ENCODE measurements at regions not wholly inside any gene's neighbourhood (a gene's known extent, or its start where the extent isn't known, plus 50 kb on each side); places are given as distances from the start of the nearest gene placed in this dataset.

DNA sequence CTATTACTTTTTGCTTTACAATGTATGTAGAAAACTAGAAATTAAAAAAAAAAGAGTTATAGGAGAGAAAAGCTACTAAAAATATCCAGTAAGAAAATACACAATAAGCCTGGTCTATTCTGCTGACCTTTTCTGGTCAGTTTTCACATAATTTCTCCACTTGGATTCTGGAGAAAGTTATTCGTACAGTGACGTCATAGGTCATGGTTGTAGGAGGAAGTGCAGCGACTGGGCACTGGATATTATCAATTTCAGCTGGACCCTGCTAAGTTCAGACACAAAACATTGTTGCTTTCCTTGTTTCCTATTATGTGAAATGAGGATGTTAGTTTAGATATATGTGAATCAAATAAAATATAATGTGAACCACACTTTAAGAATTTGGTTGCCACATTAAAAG lies 201.2 kb downstream of the MTRR start:
- no peak overlapping the region for H3K4me3 ChIP-seq (ENCODE audit: control insufficient read depth, low read depth, low read length)
- DNase-seq (ENCODE audit: low read depth): no peak
- TF ChIP-seq, protein P1, sequence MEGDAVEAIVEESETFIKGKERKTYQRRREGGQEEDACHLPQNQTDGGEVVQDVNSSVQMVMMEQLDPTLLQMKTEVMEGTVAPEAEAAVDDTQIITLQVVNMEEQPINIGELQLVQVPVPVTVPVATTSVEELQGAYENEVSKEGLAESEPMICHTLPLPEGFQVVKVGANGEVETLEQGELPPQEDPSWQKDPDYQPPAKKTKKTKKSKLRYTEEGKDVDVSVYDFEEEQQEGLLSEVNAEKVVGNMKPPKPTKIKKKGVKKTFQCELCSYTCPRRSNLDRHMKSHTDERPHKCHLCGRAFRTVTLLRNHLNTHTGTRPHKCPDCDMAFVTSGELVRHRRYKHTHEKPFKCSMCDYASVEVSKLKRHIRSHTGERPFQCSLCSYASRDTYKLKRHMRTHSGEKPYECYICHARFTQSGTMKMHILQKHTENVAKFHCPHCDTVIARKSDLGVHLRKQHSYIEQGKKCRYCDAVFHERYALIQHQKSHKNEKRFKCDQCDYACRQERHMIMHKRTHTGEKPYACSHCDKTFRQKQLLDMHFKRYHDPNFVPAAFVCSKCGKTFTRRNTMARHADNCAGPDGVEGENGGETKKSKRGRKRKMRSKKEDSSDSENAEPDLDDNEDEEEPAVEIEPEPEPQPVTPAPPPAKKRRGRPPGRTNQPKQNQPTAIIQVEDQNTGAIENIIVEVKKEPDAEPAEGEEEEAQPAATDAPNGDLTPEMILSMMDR (conservative IDR thresholded peaks at IDR 0.05; ENCODE audit: control insufficient read depth, insufficient read depth, low read depth, low read length): no peak

DNA sequence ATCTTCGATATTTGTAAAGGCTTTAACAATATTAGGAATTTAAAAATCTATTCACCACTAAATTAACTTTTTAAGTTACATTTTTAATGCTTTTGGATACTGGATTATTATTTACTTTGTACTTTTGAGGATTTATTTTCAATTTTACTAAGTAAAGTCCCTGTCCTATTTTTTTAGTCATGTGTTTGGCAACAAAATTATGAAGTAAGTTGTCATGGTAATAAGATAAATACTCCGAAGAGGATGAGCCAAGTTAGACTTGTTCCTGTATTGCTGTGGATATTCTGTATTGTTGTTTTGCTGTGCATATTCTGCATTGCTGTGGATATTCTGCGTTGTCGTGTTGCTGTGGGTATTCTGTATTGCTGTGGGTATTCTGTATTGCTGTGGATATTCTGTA lies 210.1 kb downstream of the MTRR start:
- DNase-seq (ENCODE audit: low read depth): no peak
- H3K4me3 ChIP-seq (ENCODE audit: control insufficient read depth, low read depth, low read length): no peak overlapping the region
- TF ChIP-seq, protein P1 (conservative IDR thresholded peaks at IDR 0.05; ENCODE audit: control insufficient read depth, insufficient read depth, low read depth, low read length): no peak

DNA sequence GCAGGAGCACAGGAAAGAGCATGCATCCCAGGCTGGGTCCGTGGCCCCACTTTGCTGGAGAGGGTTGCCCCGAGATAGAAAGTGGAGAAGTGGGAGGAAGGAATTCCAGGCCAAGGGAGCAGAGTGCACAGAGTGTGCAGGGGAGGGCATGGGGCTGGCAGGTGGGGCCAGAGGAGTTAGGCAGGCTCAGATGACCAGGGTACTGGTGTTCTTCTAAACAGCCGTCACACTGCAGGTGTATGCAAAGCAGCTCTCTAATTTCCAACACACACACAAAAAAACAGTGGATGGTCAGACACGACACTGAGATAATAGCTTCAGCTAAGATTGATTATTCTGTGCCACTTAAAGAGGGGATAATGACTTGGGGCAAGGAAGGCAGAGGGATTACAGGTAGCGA lies 212.2 kb downstream of the MTRR start:
- no peak overlapping the region for H3K4me3 ChIP-seq (ENCODE audit: control insufficient read depth, low read depth, low read length)
- TF ChIP-seq, protein P1 (conservative IDR thresholded peaks at IDR 0.05; ENCODE audit: control insufficient read depth, insufficient read depth, low read depth, low read length): no peak
- DNase-seq (ENCODE audit: low read depth): no peak

DNA sequence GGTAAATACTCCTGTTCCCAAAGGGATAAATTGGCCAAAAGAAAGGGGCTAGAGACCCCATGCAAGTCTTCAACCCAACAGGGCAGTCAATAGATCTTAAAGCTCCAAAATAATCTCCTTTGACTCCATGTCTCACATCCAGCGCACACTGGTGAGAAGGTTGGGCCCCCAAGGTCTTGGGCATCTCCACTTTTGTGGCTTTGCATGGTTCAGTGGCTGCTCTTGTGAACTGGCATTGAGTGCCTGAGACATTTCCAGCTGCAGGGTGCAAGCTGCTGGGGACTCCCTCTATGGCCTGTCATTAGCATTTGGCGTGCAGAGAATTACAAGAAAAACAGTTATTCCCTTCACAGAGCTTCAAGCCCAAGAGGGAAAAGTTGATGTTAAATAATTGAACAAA lies 224.7 kb downstream of the MTRR start:
- DNase-seq (ENCODE audit: low read depth): no peak
- no peak overlapping the region for H3K4me3 ChIP-seq (ENCODE audit: control insufficient read depth, low read depth, low read length)
- TF ChIP-seq, protein P1 (conservative IDR thresholded peaks at IDR 0.05; ENCODE audit: control insufficient read depth, insufficient read depth, low read depth, low read length): no peak

DNA sequence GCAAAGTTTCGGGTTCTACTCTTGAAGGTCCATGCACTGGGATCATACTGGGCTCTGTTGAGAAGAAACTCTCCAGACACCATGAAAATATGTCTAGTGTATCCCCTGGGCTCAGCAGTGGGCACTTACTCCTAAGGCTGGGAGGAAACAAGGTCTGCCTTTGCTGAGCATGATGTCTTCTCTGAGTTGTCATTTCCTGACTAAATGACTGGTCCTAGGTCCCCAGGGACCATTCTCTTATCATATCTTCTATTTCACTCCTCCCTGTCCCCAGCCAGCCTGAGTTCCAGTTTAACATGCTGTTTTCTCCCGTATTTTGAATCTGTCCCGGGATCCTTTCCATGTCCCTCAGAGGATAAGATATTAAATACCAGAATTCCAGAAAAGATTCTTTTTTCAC lies 225.4 kb downstream of the MTRR start:
- no peak overlapping the region for H3K4me3 ChIP-seq (ENCODE audit: control insufficient read depth, low read depth, low read length)
- DNase-seq (ENCODE audit: low read depth): no peak
- TF ChIP-seq, protein P1 (conservative IDR thresholded peaks at IDR 0.05; ENCODE audit: control insufficient read depth, insufficient read depth, low read depth, low read length): no peak

DNA sequence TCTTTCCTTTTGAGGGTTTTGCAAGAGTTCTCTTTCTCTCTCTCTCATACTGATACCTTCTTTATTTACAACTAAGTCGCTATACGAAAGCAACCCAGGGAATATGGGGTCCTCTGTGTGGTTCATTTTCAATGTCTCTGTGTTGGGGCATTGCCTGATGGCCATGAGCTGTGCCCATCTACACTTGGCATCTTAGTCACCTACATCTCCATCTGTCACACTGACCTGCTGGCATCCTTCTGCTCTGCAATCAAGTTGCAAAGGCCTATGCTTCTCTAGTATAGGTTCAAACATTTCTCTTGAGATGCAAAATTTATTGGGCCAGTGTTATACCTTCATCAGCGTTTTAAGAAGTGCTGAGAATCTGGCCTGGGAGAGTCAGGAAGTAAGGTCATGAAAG lies 228.2 kb downstream of the MTRR start:
- no peak for DNase-seq (ENCODE audit: low read depth)
- H3K4me3 ChIP-seq (ENCODE audit: control insufficient read depth, low read depth, low read length): no peak overlapping the region
- TF ChIP-seq, protein P1 (conservative IDR thresholded peaks at IDR 0.05; ENCODE audit: control insufficient read depth, insufficient read depth, low read depth, low read length): no peak

DNA sequence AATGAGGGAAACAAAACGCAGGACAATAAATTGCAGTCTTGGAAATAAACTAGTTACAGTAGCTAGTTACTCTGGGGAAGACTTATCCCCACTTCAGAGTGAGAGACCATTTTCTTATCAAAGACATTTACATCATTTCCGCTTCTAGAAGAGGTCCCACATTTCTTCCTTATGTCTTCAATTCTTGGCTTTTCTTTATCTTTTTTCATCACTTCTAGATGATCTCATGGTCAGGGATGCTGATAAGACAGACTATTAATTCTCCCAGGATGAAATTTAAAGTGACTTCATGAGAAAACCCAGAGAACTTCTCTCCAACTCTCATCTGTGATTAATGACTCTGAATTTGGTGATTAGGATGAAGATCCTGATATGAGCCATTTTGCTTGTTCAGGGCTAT lies 229.1 kb downstream of the MTRR start:
- DNase-seq (ENCODE audit: low read depth): no peak
- TF ChIP-seq, protein P1 (conservative IDR thresholded peaks at IDR 0.05; ENCODE audit: control insufficient read depth, insufficient read depth, low read depth, low read length): no peak
- H3K4me3 ChIP-seq (ENCODE audit: control insufficient read depth, low read depth, low read length): no peak overlapping the region

Data from fibroblast of mammary gland (primary cell).